Calu3 (cell line): ENCODE measurements at regions not wholly inside any gene's neighbourhood (a gene's known extent, or its start where the extent isn't known, plus 50 kb on each side); places are given as distances from the start of the nearest gene placed in this dataset.

Source experiments
- BruUV-seq: library from RNA; stranded (reverse); fragments of 400-500 nt; replicated peaks from 2 replicates; lab custom pipeline; 2021; lab: Mats Ljungman, UMichigan
- CTCF ChIA-PET: fragments of 300-600 bp; sonication (Branson Sonifier 250); formaldehyde crosslinking; loops from one replicate; lab custom pipeline; 2022; ENCODE audit warnings: antibody characterized with exemption; lab: Charles Lee
- DNase-seq: peaks from one replicate; pipeline ENCODE4 v3.0.0; 2022
- H3K27ac Mint-ChIP-seq: one replicate; pipeline ENCODE4 v1.8.0; 2022; ENCODE audit warnings: mixed read lengths; ENCODE audit not compliant: unreplicated experiment
- H3K27me3 Mint-ChIP-seq: one replicate; pipeline ENCODE4 v1.8.0; 2022; ENCODE audit warnings: mixed read lengths; ENCODE audit not compliant: unreplicated experiment
- H3K36me3 Mint-ChIP-seq: one replicate; pipeline ENCODE4 v1.8.0; 2022; ENCODE audit warnings: mild to moderate bottlenecking, moderate library complexity, mixed read lengths; ENCODE audit not compliant: insufficient read depth, unreplicated experiment
- H3K4me1 Mint-ChIP-seq: one replicate; pipeline ENCODE4 v1.8.0; 2022; ENCODE audit warnings: mild to moderate bottlenecking, low read depth, mixed read lengths; ENCODE audit not compliant: unreplicated experiment
- H3K4me3 Mint-ChIP-seq: one replicate; pipeline ENCODE4 v1.8.0; 2022; ENCODE audit warnings: mild to moderate bottlenecking, low read depth, moderate library complexity, mixed read lengths; ENCODE audit not compliant: unreplicated experiment
- H3K9me3 Mint-ChIP-seq: one replicate; pipeline ENCODE4 v1.8.0; 2022; ENCODE audit warnings: low read depth, mixed read lengths; ENCODE audit not compliant: unreplicated experiment
- CTCF ChIP-seq: fragments of 200-600 bp; IDR thresholded peaks from one replicate; pipeline ENCODE4 v1.8.0; 2022; ENCODE audit warnings: antibody characterized with exemption; ENCODE audit not compliant: unreplicated experiment
- intact Hi-C: fragments of 100-400 bp; cut with micrococcal nuclease; formaldehyde crosslinking; loops from one replicate; pipeline ENCODE4 v1.10.0; 2022; ENCODE audit not compliant: unreplicated experiment

DNA sequence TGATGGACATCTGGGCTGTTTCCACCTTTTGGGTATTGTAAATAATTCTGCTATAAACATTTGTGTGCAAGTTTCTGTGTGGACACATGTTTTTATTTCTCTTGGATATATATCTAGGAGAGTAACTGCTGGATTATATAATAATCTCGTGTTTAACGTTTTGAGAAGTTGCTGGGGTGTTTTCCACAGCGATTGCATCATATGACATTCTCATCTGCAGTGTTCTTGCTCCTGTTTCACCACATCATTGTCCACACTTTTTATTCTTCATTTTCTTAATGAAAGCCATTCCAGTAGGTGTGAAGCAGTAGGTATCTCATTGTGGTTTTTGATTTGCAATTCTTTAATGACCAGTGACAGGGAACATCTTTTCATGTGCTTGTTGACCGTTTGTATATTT, 56.9 kb upstream of the ALKAL2 start:
- BruUV-seq: no TSS peak

DNA sequence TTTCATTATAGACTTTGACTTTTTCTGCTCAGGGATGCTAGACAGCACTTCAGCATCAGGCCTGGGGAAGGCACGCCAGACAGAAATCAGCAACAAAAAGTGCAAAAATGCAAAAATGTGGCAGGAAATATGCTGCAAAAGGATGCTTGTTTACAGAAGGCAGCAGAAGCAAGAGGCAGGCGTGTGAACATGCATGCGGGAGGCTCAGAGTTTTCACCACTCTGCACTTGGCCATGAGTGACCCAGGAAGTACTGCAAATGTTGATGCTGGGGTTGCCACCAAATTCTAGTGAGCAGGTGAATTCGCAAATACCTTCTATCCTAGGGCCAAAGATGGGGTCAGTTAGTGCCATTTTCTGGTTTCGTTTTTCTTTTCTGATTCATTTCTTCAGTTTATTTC, 55.5 kb upstream of the ALKAL2 start:
- Mint-ChIP-seq H3K9me3 (peaks cover 21% of the 10 kb centered on the region), H3K36me3 (no peaks in the 10 kb centered on the region), H3K27ac (no peak overlapping the region), H3K4me1 (no peaks in the 10 kb centered on the region), H3K4me3 (no peak overlapping the region), H3K27me3 (no peaks in the 10 kb centered on the region)
- BruUV-seq: no TSS peak
- TF ChIP-seq CTCF: no peak
- intact Hi-C loops: no loop called here
- CTCF ChIA-PET: no interaction called here
- DNase-seq: no peak

More for the DNA sequence above, 56.9 kb upstream of the ALKAL2 start:
- intact Hi-C loops: no loop called here
- Mint-ChIP-seq H3K27me3 (no peaks in the 10 kb centered on the region), H3K36me3 (no peaks in the 10 kb centered on the region), H3K27ac (no peak overlapping the region), H3K4me3 (no peak overlapping the region), H3K4me1 (no peaks in the 10 kb centered on the region), H3K9me3 (peaks cover 14% of the 10 kb centered on the region)
- no peak for DNase-seq
- CTCF ChIA-PET: no interaction called here
- no peak for TF ChIP-seq CTCF

DNA sequence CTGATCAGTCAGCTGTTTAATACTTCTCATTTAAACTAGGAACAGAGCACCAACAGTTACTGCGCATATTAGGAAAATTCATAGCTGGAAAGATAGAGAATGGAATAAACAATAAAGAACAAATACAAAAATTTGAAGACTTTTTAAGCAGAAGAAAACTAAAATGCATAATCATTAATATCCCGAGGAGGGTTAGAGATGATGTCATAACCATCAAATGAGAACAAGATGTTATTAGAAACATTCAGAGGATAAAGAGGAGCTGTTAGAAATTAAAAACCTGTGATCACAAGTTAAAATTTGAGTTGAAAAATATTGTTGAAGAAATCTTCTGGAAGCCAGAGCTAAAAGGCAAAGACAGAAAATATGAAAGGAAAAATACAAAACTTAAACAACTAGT, 54.0 kb upstream of the ALKAL2 start:
- Mint-ChIP-seq H3K4me1 (no peaks in the 10 kb centered on the region), H3K27me3 (no peaks in the 10 kb centered on the region), H3K9me3 (peaks cover 26% of the 10 kb centered on the region), H3K4me3 (no peak overlapping the region), H3K27ac (no peak overlapping the region), H3K36me3 (no peaks in the 10 kb centered on the region)
- no TSS peak for BruUV-seq
- intact Hi-C loops: no loop called here
- no peak for DNase-seq
- CTCF ChIA-PET: no interaction called here
- no peak for TF ChIP-seq CTCF

GRCh38 chr2:341017-341542, 53.2 kb upstream of the ALKAL2 start:
- DNase-seq: no peak
- CTCF ChIA-PET: no interaction called here
- no peaks in the 10 kb centered on the region for H3K27me3 Mint-ChIP-seq
- TF ChIP-seq CTCF: no peak
- H3K4me3 Mint-ChIP-seq: no peak overlapping the region
- H3K36me3 Mint-ChIP-seq: no peaks in the 10 kb centered on the region
- peaks cover 28% of the 10 kb centered on the region for H3K9me3 Mint-ChIP-seq
- intact Hi-C loops: no loop called here
- H3K27ac Mint-ChIP-seq: no peak overlapping the region
- BruUV-seq: no TSS peak
- H3K4me1 Mint-ChIP-seq: no peaks in the 10 kb centered on the region
